SK-N-MC (cell line): ENCODE measurements at regions not wholly inside any gene's neighbourhood (a gene's known extent, or its start where the extent isn't known, plus 50 kb on each side); places are given as distances from the start of the nearest gene placed in this dataset.

Experiments
- EZH2 ChIP-seq: fragments of 200-600 bp; sonication (generic); IDR thresholded peaks from one replicate; pipeline ENCODE4 v1.6.1; 2017; ENCODE audit warnings: antibody characterized with exemption
- POLR2AphosphoS5 ChIP-seq: IDR thresholded peaks from 2 replicates; pipeline ENCODE4 v1.6.1; 2012; ENCODE audit warnings: mild to moderate bottlenecking, low read depth, low read length, borderline replicate concordance

GRCh38 chr2:225893151-225893550, 493.6 kb downstream of the NYAP2 start:
- TF ChIP-seq POLR2AphosphoS5 (no peak), EZH2 (no peak)
